ENCODE measurements at regions not wholly inside any gene's neighbourhood (a gene's known extent, or its start where the extent isn't known, plus 50 kb on each side); places are given as distances from the start of the nearest gene placed in this dataset.
"Not testable (repeated sequence)": the region's sequence is repeated elsewhere in the genome, so short reads cannot be mapped to it uniquely, and the experiment has no call there.

DNA sequence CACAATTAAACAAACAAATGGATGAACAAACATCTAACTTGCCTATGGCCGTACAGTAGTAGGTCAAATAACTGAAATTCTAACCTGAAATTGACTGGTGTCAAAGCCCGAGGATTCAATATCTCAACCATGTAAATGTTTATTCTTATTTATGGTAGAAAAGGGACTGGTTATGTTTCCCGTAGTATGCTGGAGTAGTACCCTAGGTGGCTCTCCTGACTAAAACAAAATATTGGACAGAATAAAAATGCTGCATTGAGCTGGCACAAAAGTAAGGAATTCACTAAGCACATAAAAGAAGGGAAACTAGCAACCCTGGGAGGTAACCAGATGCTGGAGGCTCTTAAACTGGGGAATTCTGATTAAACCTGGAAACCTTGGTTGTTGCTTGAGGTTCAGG, 117.1 kb upstream of the PREP start:
- no TSS peak for BruUV-seq (replicated peaks)
- H3K9ac ChIP-seq (replicated peaks; ENCODE audit: extremely low read depth, insufficient read depth, low read length), result no peak overlapping the region
- no peak overlapping the region for H3K4me3 ChIP-seq (replicated peaks in 1 of 3; ENCODE audit: insufficient read depth in 1 of 3, low read depth in 1 of 3, low read length in 3 of 3)
- ChIA-PET CTCF (interaction anchor here (0.7 kb wide), 1 partner anchor 503 kb away, joined by 3 read pairs; no protein-coding TSS in a partner anchor), POLR2A (no interaction called here)
- dilution Hi-C loops (cut with MboI; ENCODE audit: extremely low pct_ligation_motif_present, low sequenced_read_pairs), result no loop called here
- no peaks in the 10 kb centered on the region for H3K36me3 ChIP-seq (ENCODE audit: control insufficient read depth in 2 of 2, extremely low read depth in 1 of 2, insufficient read depth in 2 of 2, low read length in 2 of 2)
- H3K27me3 ChIP-seq (ENCODE audit: control insufficient read depth in 2 of 2, insufficient read depth in 2 of 2, low read length in 2 of 2), result peaks cover 0 to 1% of the 10 kb centered on the region in 2 experiments
- intact Hi-C loops (cut with micrococcal nuclease), result no loop called here
- no peak overlapping the region for H2AFZ ChIP-seq (ENCODE audit: low read depth, low read length)
- no peak overlapping the region for H3K27ac ChIP-seq (ENCODE audit: insufficient read depth, low read depth, low read length)
- no peaks in the 10 kb centered on the region for H3K9me1 ChIP-seq (replicated peaks; ENCODE audit: control insufficient read depth, extremely low read depth, insufficient read depth, low read length)
- no peaks in the 10 kb centered on the region for H4K20me1 ChIP-seq (replicated peaks; ENCODE audit: control insufficient read depth, extremely low read depth, insufficient read depth, low read length)
- H3K4me1 ChIP-seq (ENCODE audit: control insufficient read depth, extremely low read depth, insufficient read depth, low read length), result no peaks in the 10 kb centered on the region
- no peak for TF ChIP-seq JUN (IDR thresholded peaks at IDR 0.05; ENCODE audit: borderline replicate concordance, insufficient read depth, insufficient read length, low read depth)
- no peak for TF ChIP-seq POLR2A (IDR thresholded peaks at IDR 0.05; ENCODE audit: low read depth, low read length)
- no peak for TF ChIP-seq EZH2 (IDR thresholded peaks at IDR 0.05; ENCODE audit: borderline replicate concordance, low read depth, low read length, severe bottlenecking)
- TF ChIP-seq CTCF (IDR thresholded peaks at IDR 0.05; ENCODE audit: extremely low read depth in 1 of 2, insufficient read depth in 1 of 2, low read depth in 1 of 2, low read length in 2 of 2), result no peak
- H3K9me3 ChIP-seq (replicated peaks; ENCODE audit: control insufficient read depth, insufficient read depth, low read length), result no peaks in the 10 kb centered on the region
- FAIRE-seq (no peak), DNase-seq (ENCODE audit: low read depth, low spot score) (no peak)
- H3K79me2 ChIP-seq (ENCODE audit: control insufficient read depth, insufficient read depth, low read length), result no peaks in the 10 kb centered on the region
- no peak overlapping the region for H3K4me2 ChIP-seq (ENCODE audit: insufficient read depth, low read length)

GRCh38 chr6:105518993-105519392, 116.1 kb upstream of the PREP start:
- H3K27me3 ChIP-seq (ENCODE audit: control insufficient read depth in 2 of 2, insufficient read depth in 2 of 2, low read length in 2 of 2); intact Hi-C loops (cut with micrococcal nuclease); FAIRE-seq; H3K9ac ChIP-seq (replicated peaks; ENCODE audit: extremely low read depth, insufficient read depth, low read length); CTCF ChIA-PET; H3K4me2 ChIP-seq (ENCODE audit: insufficient read depth, low read length); POLR2A ChIA-PET; H3K36me3 ChIP-seq (ENCODE audit: control insufficient read depth in 2 of 2, extremely low read depth in 1 of 2, insufficient read depth in 2 of 2, low read length in 2 of 2); H3K79me2 ChIP-seq (ENCODE audit: control insufficient read depth, insufficient read depth, low read length); H3K4me1 ChIP-seq (ENCODE audit: control insufficient read depth, extremely low read depth, insufficient read depth, low read length); DNase-seq (ENCODE audit: low read depth, low spot score); H3K9me3 ChIP-seq (replicated peaks; ENCODE audit: control insufficient read depth, insufficient read depth, low read length); H3K27ac ChIP-seq (ENCODE audit: insufficient read depth, low read depth, low read length); H3K4me3 ChIP-seq (replicated peaks in 1 of 3; ENCODE audit: insufficient read depth in 1 of 3, low read depth in 1 of 3, low read length in 3 of 3); H2AFZ ChIP-seq (ENCODE audit: low read depth, low read length); dilution Hi-C loops (cut with MboI; ENCODE audit: extremely low pct_ligation_motif_present, low sequenced_read_pairs); H4K20me1 ChIP-seq (replicated peaks; ENCODE audit: control insufficient read depth, extremely low read depth, insufficient read depth, low read length); H3K9me1 ChIP-seq (replicated peaks; ENCODE audit: control insufficient read depth, extremely low read depth, insufficient read depth, low read length); BruUV-seq (replicated peaks): not testable (repeated sequence)
